Prostate gland (tissue), 2 donors: ENCODE measurements at regions not wholly inside any gene's neighbourhood (a gene's known extent, or its start where the extent isn't known, plus 50 kb on each side); places are given as distances from the start of the nearest gene placed in this dataset.

Experiments
- DNase-seq: peaks from one replicate; pipeline ENCODE4 v3.0.0-alpha.2; 2019; ENCODE audit warnings: low spot score
- H3K27ac ChIP-seq, 2 donors: fragments of 200-600 bp; sonication (generic); 2 replicates each; pipeline ENCODE4 v1.5.1; 2017 to 2019
- H3K27me3 ChIP-seq: fragments of 200-600 bp; sonication (generic); replicated peaks from 2 replicates; pipeline ENCODE4 v1.5.1; 2019; ENCODE audit not compliant: insufficient read depth
- H3K36me3 ChIP-seq, 2 donors: fragments of 200-600 bp; sonication (generic); 1 replicate in 1 of 2; 2 replicates in 1 of 2; pipeline versions ENCODE4 v1.5.1 to v1.8.1; 2017 to 2019
- H3K4me1 ChIP-seq: fragments of 200-600 bp; sonication (generic); replicated peaks from 2 replicates; pipeline ENCODE4 v1.5.1; 2019
- H3K4me3 ChIP-seq, 2 donors: fragments of 200-600 bp; sonication (generic); 2 replicates each; pipeline ENCODE4 v1.5.1; 2017 to 2019
- H3K9me3 ChIP-seq: fragments of 200-600 bp; sonication (generic); 2 replicates; pipeline ENCODE4 v1.5.1; 2017
- CTCF ChIP-seq, 4 experiments: fragments of 200-600 bp in 2 of 4; fragments of 450-650 bp in 2 of 4; sonication (generic) in 2 of 4; IDR thresholded peaks; 1 replicate in 3 of 4; 2 replicates in 1 of 4; pipeline ENCODE4 v1.5.1; 2016 to 2019; ENCODE audit warnings: antibody characterized with exemption in 4 of 4, mild to moderate bottlenecking in 2 of 4, moderate library complexity in 2 of 4
- POLR2A ChIP-seq: fragments of 450-650 bp; IDR thresholded peaks from one replicate; pipeline ENCODE4 v1.6.1; 2016; ENCODE audit warnings: antibody characterized with exemption, mild to moderate bottlenecking
- POLR2AphosphoS5 ChIP-seq: sonication (generic); formaldehyde crosslinking; IDR thresholded peaks from one replicate; pipeline ENCODE4 v1.6.1; 2017; ENCODE audit warnings: antibody characterized with exemption
- WGBS: methylation state at CpG from one replicate; pipeline ENCODE4 v1.1.5; 2018; 5-methylcytosine and 5-hydroxymethylcytosine counted together
- intact Hi-C: fragments of 100-400 bp; cut with DNase I; formaldehyde crosslinking; loops from one replicate; pipeline ENCODE4 v1.14.2; 2022

GRCh38 chr9:108080285-108080684, 590.7 kb upstream of the KLF4 start:
- Histone ChIP-seq H3K4me3 (no peak overlapping the region), H3K9me3 (no peaks in the 10 kb centered on the region), H3K36me3 (no peaks in the 10 kb centered on the region), H3K4me1 (no peaks in the 10 kb centered on the region), H3K27me3 (no peaks in the 10 kb centered on the region), H3K27ac (no peak overlapping the region)
- WGBS = 100% methylated on average over 3 of the region's 3 CpGs
- TF ChIP-seq POLR2A (no peak), POLR2AphosphoS5 (no peak), CTCF (IDR thresholded peaks at IDR 0.05) (no peak)
- intact Hi-C loops = no loop called here
- DNase-seq = no peak

DNA sequence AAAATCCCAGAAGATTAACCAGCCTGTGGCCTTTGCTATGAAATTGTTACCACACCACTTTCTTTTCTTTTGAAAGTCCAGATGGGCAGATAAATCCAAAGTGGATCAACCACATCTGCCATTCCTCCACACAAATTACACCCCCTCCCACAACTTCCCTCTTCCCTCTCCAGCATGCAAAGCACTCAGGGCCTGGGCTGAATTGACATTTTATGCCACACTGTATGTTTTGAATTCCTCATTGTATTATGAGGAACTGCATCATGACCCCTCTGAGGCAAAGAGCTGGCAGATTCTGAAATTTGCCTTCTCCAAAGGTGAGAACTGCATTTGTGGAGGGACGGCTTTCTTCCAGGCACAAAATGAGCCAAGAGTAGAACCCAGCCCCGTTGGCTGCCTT, 589.2 kb upstream of the KLF4 start:
- no peaks in the 10 kb centered on the region for H3K27me3 ChIP-seq
- TF ChIP-seq CTCF (IDR thresholded peaks at IDR 0.05) = no peak
- no peak for TF ChIP-seq POLR2A
- TF ChIP-seq POLR2AphosphoS5 = no peak
- no peak for DNase-seq
- H3K36me3 ChIP-seq = no peaks in the 10 kb centered on the region
- no peaks in the 10 kb centered on the region for H3K4me1 ChIP-seq
- intact Hi-C loops = no loop called here
- H3K9me3 ChIP-seq = no peaks in the 10 kb centered on the region
- H3K27ac ChIP-seq = no peak overlapping the region
- no peak overlapping the region for H3K4me3 ChIP-seq
- WGBS = 81% methylated on average over 2 of the region's 2 CpGs

- no peak for DNase-seq
- Histone ChIP-seq H3K4me3 (no peak overlapping the region), H3K27ac (no peak overlapping the region), H3K36me3 (no peaks in the 10 kb centered on the region), H3K4me1 (no peaks in the 10 kb centered on the region), H3K27me3 (no peaks in the 10 kb centered on the region), H3K9me3 (no peaks in the 10 kb centered on the region)
- intact Hi-C loops = no loop called here
- TF ChIP-seq CTCF (IDR thresholded peaks at IDR 0.05) (no peak), POLR2AphosphoS5 (no peak), POLR2A (no peak)
- WGBS = 79% methylated on average over 8 of the region's 8 CpGs
These were observed 588.8 kb upstream of the KLF4 start for GRCh38 chr9:108078375-108078774.

- H3K4me1 ChIP-seq = no peaks in the 10 kb centered on the region
- no peak overlapping the region for H3K4me3 ChIP-seq
- intact Hi-C loops = no loop called here
- 68% methylated on average over 10 of the region's 10 CpGs for WGBS
- TF ChIP-seq CTCF (IDR thresholded peaks at IDR 0.05) (no peak), POLR2A (no peak), POLR2AphosphoS5 (no peak)
- H3K27ac ChIP-seq = no peak overlapping the region
- no peaks in the 10 kb centered on the region for H3K36me3 ChIP-seq
- no peaks in the 10 kb centered on the region for H3K9me3 ChIP-seq
- DNase-seq = no peak
- H3K27me3 ChIP-seq = no peaks in the 10 kb centered on the region
These were observed 588.0 kb upstream of the KLF4 start for GRCh38 chr9:108077556-108077955.

GRCh38 chr9:108074900-108075299, 585.3 kb upstream of the KLF4 start:
- WGBS = 41% methylated on average over 5 of the region's 5 CpGs
- H3K27me3 ChIP-seq = no peaks in the 10 kb centered on the region
- no peak overlapping the region for H3K27ac ChIP-seq
- intact Hi-C loops = no loop called here
- DNase-seq = no peak
- no peaks in the 10 kb centered on the region for H3K4me1 ChIP-seq
- H3K9me3 ChIP-seq = no peaks in the 10 kb centered on the region
- TF ChIP-seq POLR2AphosphoS5 = no peak
- TF ChIP-seq CTCF (IDR thresholded peaks at IDR 0.05) = no peak
- TF ChIP-seq POLR2A = no peak
- H3K36me3 ChIP-seq = no peaks in the 10 kb centered on the region
- no peak overlapping the region for H3K4me3 ChIP-seq
